GM21723 (cell line): ENCODE measurements at regions not wholly inside any gene's neighbourhood (a gene's known extent, or its start where the extent isn't known, plus 50 kb on each side); places are given as distances from the start of the nearest gene placed in this dataset.

Experiments
- ATAC-seq: cut with Tn5 transposase; IDR thresholded peaks from one replicate; pipeline ENCODE4 v1.9.1; 2021; ENCODE audit warnings: mild to moderate bottlenecking, moderate library complexity; ENCODE audit not compliant: unreplicated experiment

GRCh38 chr1:58890113-58890512, 106.3 kb upstream of the JUN start:
- no peak for ATAC-seq

DNA sequence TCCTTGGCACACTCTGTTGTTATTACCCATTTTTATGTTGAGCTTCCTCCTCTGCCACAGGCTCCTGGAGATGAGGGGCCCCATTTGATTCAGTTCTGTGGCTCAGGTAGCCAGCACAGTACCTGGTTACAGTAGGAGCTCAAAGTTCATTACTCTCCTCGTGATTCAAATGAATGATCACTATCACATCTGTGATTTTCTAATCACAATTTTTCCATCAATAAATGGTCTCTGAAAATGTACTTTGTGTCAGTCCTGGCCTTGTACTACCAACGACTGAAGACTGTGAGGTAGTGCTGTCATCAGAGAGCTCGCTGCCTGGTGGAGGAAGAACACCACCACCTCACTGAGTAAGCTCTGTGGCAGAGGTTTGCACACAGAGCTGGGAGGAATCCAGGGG, 106.8 kb upstream of the JUN start:
- no peak for ATAC-seq

DNA sequence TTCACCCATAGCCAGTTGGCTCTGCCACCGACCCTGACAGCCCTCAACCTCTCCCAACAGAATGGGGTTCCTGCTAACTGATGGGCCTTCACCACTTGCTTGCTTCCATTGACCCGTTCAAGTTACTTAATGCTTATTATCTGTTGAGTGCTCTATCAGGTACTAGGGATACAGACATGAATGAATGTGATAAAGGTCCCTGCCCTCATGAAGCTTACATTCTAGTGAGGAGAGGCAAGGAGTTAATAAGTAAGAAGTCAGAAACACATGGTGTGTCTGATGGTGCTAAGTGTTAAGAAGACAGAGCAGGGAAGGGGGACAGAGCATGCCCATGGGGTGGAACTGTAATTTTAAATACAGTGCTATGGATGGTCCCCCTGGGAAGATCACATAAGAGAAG, 107.5 kb upstream of the JUN start:
- ATAC-seq, result no peak

DNA sequence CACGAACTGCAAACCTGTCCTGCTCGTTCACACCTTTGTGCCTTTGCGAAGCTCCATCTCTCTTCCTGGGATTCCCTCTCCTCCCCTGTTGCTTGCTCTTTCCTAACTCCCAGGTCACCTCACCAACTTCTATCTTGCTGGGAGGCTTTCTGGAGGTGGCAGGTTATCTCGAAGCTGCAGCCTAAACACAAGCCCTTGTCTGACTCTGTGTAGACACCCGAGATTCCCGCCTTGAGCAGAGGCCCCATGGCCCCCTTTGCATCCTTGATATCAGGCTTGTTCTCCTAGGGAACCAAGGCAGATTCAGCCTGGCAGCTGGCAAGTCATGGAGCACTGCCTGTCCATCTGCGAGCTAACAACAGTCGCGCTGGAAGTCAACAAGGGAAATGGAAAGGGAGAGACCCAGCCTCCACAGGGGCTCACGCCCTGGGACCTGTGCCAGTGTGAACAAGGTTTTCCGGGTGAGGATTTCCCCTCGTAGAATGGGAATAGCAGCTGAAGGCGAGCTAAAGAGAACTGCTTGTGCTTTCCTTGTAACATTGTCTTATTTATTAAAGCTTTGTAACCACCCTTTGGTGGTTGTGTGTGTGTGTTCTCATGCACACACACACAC, 109.5 kb upstream of the JUN start:
- no peak for ATAC-seq

GRCh38 chr1:58895082-58895481, 111.2 kb upstream of the JUN start:
- ATAC-seq, result no peak

DNA sequence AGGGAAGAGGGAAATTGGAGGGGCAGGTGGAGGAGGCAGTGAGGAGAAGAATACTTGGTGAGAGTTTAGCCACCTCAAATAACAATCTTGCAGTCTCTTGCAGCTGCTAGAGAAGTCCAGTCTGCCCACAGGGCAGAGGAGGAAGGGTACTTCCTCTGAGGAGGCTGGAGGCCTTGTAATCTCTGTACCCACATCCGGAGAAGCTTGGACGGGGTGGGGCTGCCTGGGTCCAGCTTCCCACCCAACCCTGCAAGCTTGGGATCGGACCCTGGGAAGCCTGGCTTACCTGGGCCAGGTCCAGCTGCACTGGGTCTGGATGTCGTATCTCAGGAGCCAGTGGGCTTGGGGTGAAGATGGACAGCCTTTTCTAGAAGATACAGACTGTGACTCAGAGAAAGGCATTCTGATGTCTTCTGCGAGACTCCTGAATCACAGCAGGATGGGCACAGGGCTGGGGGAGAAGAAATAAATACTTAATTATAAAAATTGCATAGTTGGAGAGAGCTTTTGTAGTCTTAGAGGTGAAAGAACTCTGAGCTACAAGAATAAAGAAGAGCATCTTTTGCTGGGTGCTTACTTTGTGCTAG, 111.8 kb upstream of the JUN start:
- no peak for ATAC-seq

DNA sequence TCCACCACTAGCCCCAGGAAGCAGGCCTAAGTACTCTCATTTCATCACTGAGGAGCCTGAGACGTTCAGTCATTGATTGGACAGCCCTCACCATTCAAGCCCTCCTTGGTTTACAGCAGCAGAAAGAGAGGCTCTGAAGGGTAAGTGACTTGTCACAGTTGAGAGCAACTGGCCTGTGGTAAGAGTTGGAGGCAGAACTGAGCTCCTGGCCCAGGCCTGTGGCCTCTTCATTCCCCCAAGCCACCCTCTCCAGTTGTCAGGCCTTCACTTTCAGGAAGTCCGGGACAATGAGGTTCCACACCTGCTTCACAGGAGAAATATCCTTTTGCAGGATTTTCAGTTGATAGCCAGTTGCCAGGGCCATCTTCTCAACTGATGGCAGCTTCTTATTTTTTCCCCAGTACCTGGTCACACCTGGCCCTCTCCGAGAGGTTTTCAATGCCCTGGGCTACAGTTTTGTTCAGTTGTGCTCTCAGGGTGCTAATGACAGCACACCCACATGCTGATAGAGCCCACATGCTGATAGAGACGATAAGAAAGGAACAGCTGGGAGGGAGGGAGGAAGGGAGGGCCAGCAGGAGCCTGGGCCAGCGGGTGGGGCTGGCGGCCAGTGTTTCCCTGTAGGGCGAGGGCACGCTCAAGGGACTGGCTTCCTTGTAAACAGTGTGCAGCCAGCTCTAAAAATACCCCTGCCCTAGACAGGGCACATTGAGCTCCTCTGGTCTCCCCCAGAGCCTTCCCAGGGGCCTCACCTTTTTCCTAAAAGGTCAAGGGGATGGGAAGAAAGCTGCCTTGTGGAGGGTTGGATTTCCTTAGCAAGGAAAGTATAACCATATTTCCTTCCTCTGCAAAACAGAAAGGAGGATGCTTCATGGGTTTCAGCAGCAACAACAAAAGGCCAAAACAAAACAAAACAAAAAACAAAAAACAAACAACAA, 112.7 kb upstream of the JUN start:
- no peak for ATAC-seq

GRCh38 chr1:58898739-58899586, 115.1 kb upstream of the JUN start:
- ATAC-seq, result no peak

GRCh38 chr1:58899587-58900271, 115.9 kb upstream of the JUN start:
- no peak for ATAC-seq

- no peak for ATAC-seq
Observed at GRCh38 chr1:58900396-58900795, 116.5 kb upstream of the JUN start.

DNA sequence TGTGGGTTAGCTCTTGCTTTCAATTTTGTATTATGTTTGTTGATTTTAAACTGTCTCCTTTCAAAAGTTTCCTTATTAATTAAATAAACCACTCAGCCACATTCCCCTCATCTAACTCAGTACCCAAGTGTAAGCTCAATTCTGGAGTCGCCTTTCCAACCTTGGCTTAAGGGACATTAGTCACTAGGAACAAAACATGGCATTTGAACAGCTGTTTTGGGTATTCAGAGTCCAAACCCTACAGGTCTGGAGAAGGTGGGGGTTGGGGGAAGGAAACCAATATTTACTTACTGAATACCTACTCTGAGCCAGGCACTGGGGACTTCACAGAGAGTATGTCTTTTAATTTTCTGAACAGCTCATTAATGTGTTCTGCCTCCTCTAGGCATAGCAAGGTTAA, 117.2 kb upstream of the JUN start:
- ATAC-seq, result no peak

- ATAC-seq, result no peak
Observed at GRCh38 chr1:58902830-58903513, 119.1 kb upstream of the JUN start.

DNA sequence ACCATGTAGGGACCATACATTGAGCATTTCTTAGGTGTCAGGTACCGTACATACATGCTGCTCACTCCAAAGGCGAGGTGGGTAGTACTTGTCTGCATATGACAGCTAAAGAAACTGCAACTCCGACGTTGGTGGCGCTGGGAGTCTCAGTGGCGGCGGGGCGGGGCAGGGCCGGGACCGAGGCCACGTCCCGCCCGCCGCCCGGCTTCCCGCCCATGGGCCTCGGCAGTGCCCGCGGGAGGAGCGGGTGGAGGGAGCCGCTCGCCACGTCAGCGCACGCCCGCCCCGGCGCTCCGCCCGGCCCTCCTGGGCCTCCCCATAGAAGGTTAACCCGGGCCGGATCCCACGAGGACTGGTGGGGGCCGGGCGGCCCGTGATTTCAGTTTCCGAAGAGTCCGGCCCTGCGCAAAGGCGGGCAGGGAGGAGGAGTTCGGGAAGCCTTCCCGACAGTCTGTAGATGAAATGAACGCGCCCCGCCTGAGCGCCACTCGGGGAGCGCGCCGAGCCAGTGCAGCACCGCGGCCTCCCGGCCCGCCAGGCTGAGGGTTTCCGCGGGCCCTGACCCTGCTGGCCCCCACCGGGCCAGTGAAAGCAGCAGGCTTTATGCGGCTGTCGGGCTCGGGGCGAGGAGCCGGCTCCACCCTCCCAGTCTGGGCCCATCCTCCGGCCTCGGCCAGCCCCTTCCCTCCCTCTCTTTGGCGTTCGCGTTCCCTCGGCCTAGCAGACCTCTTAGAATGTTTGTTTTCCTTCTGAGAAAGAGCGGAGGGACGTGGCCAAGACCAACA, 119.9 kb upstream of the JUN start:
- ATAC-seq, result peak; percentile 90

GRCh38 chr1:58904299-58905125, 120.7 kb upstream of the JUN start:
- ATAC-seq, result no peak

GRCh38 chr1:58905126-58905490, 121.3 kb upstream of the JUN start:
- no peak for ATAC-seq

- no peak for ATAC-seq
Observed at GRCh38 chr1:58905628-58906221, 121.9 kb upstream of the JUN start.

GRCh38 chr1:58907398-58907797, 123.6 kb upstream of the JUN start:
- ATAC-seq, result no peak
